ENCODE measurements at regions not wholly inside any gene's neighbourhood (a gene's known extent, or its start where the extent isn't known, plus 50 kb on each side); places are given as distances from the start of the nearest gene placed in this dataset.

DNA sequence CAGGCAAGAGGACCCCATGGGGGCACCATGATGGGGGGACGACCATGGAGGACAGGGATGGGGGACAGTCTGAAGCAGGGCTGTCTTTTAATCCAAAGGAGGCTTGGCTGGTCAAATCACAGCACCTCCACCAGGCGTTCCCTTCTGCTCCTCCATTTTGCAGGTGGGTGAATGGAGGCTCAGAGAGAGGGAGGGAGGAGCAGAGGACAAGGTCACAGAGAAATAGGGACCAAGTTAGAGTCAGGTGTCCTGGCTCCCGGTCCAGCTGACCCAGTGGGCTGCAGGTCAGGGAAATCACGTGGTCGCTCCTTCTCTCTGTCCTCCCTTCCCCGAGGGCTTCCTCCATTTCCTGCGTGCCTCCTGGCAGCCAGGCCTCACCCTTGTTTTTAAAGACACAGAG is 156.4 kb upstream of the SMIM23 start:
- no peak for DNase-seq (ENCODE audit: low spot score)

DNA sequence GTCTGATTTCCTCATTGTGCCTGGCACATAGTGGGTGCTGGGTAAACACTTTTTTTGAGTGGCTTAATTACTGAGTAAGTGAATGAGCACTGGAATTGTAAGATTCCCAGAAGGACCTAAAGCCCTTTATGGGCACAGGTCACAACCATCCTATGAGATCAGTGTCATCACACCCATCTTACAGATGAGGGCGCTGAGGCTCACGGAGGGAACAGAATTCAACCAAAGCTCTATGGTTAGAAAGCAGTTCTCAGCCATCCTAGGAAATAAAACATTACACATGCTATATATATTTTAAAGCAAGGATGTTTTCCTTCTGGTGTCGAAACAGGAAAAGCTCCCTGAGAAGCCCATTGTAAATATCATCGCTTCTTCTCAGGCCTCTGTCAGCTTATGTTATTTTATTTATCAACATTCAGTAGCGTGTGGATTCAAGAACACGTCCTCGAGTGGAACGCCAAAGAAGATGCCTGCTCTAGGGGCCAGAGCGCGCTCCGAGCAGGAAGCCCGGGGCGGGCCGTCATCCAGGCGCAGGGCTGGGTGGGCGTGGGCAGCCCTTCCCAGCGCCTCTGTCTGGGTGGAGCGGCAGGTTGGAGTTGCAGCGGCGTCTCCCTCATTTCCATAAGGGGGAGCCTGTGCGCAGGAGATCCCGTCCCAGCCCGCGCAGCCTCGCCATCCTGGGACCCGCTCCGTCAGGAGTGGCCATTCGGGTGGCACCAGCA is 155.8 kb upstream of the SMIM23 start:
- DNase-seq (ENCODE audit: low spot score), result no peak

DNA sequence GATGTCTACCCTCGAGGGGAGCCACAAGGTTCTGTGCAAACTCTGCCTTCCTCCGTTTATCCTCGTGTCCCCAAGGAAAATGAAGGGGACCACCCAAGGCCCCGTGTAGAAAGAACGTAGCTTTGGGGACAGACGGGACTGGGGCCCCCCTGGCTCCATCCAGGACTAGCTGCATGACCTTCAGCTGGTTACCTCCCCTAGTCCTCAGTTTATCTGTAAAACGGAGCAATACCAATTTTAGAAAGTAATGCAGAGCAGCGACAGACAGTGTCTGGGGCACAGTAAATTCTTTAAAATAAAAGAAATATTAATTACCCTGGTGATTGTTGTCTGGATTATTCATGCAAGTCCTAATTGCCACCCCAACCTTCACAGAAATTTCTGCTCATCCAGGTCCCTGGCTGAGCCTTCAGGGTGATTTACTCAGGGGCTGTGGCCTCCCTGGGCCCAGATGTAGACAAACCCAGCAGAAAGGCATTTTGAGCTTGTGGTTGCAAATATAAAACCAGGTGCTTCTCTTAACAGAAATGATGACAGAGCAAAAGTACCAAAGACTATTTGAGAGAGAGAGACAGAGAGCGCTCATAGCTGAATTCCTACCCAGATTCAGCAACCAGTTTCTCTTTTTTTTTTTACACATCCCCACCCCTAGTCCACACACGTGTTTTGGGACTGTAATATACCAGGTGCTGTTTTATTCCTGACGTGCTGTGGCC is 155.1 kb upstream of the SMIM23 start:
- DNase-seq (ENCODE audit: low spot score), result no peak

DNA sequence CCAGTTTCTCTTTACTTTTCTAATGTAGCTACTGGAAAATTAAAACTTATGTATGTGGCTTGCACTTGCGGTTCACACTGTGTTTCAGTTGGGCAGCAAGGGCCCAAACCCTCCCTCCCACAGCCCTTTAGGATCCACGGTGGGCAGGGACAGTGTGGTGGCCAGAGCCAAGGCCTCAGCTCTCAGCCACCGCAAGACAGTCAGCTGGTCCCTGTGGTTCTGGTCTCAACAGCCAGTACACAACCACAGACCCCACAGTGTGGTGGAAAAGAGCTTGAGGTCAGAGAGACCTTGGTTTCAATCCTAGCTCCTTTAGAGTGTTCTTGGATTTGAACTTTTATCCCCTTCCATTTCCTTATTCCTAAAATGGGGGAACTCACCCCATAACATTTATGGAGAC is 153.0 kb upstream of the SMIM23 start:
- DNase-seq (ENCODE audit: low spot score), result no peak

DNA sequence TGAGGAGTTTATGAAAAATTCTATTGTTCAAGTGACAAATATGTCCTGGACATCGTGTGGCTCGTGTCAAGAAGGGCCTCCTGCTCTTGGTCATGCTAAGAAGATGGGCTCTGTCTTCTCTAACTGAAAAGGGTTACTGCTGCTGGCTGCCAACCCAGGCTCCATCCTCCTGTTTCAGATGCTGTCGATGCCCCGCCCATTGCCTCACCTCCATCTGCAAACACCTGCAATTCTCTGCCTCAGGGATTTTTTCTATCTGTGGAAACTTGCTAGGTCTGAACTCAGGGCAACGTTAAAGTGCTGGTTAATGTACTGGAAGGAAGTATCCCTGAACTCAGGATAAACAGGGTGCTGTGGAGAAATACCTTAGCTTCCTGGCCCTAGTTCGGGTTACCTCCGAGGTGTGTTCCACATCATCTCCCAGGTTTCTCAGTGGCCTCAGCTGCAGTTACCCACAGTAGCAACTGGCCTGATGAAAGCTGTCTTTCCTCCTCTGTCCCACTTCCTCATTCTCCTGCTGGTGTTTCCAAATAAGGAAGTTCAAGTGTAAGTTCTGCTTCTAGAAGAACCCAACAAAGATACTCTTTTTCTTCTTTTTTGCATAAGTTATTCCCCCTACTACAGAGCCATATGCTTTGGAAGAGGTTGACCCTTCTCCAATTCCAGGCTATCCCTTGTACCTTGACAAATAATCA is 151.7 kb upstream of the SMIM23 start:
- DNase-seq (ENCODE audit: low spot score), result no peak

DNA sequence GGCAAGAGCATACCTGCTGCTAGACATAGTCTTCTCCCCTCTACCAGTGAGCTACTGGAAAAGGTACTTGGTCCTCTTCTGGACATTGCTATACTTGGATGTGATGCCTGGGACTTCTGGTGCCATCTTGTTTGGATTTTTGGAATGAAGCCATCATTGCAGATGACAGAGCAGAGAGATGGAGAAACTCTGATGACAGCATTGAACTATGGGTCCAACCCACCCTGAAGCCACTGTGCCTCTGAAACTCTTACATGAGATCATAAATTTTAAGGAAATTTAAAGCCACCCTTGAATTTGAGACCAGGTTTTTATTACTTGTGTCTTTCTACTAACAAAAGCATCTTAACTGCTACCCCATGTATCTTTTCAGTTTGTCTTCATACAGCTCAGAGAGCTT is 151.1 kb upstream of the SMIM23 start:
- DNase-seq (ENCODE audit: low spot score), result no peak

DNA sequence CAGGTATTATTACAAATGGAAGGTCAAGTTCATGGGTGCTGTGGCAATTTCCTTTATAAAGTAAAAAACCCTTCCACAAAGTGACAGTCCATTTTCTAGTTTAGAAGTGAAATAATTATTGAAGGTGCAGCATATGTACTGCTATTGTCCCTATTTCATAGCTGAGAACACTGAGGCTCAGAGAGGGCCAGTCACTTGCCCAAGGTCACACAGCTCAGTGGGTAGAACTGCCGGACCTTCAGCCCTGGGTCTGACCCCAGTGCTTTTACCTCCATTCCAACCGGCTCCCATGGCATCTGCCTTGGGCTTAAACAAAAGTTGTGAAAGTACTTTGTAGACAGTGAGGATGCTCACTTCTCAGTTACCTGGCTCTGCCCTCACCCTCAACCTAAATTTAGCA is 150.6 kb upstream of the SMIM23 start:
- DNase-seq (ENCODE audit: low spot score), result no peak

DNA sequence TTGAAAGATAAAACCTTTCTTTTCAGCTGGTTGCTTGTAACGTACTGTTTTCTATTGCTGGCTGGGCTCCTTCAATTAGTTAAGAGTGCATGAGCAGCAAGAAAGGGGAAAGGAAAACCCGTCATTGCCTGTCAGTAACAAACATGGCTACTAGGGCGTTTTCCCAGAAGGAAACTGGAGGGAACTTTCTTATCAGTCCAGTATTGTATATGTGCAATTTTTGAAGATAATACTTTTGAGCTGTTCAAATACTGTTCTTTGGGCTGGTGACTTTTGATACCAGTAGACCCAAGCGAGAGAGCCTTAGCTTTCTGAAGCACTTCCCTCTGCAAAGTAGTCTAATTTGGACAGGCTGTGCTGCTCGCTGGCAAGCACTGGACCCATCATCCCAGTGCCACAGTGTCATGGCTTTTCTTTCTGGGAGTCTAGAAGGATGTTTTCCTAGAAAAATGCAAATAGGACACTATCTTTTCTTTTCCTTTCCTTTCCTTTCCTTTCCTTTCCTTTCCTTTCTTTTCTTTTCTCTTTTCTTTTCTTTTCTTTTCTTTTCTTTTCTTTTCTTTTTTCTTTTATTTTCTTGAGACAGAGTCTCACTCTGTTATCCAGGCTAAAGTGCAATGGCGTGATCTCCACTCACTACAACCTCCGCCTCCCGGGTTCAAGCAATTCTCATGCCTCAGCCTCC is 149.9 kb upstream of the SMIM23 start:
- no peak for DNase-seq (ENCODE audit: low spot score)

DNA sequence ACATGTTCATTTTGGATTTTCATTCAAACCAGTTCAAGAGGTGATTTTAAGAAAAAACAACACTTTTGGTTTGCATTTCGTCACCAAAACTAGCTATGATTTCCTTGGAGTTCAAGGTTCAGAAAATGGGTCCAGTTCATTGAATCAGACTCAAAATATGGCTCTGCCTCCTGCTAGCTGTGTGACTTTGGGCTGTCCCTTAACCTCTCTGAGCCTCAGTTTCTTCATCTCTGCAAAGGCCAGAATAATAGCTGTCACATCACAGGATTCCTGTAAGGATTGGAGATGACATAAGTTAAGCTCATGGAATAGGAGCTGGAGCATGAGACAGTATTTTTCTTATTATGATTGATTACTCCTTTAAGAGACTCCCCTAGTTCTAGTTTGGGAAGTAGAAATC is 147.8 kb upstream of the SMIM23 start:
- no peak for DNase-seq (ENCODE audit: low spot score)

DNA sequence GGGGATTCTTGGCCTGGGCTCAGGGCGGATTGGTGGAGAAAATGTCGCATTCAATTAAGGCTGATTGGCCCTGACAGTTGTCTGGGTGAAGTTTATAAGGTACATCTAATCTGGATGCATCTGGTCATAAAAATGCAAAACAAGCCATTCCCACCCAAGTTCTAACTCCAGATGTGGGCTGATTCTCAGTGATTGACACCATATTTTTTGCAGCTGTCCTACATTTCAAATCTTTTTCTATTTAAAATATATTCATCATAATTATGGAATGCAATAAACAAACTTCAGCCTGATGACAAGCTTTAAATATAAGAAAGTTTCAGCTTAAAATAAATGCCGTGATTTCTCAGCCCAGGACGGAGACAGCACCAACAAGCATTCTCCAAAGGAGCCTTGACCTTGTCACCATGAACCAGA is 146.4 kb upstream of the SMIM23 start:
- DNase-seq (ENCODE audit: low spot score), result no peak

DNA sequence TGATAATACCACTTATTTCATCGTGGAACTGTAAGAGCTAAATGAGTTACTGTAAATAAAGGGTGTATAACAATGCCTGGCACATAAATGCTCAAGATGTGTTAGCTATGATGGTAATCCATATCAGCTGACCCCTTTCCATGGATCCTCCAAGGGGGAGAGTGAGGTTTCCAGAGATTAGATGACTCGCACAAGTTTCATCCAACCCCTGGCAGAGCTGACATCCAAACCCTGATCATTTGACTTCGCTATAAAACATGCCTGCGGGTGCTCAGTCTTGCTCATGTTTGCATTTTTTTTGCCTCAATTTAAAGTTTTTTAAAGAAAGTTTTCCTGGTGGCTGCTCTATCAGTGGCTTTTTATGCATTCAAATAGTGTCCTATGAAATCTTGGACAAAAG is 145.7 kb upstream of the SMIM23 start:
- no peak for DNase-seq (ENCODE audit: low spot score)

DNA sequence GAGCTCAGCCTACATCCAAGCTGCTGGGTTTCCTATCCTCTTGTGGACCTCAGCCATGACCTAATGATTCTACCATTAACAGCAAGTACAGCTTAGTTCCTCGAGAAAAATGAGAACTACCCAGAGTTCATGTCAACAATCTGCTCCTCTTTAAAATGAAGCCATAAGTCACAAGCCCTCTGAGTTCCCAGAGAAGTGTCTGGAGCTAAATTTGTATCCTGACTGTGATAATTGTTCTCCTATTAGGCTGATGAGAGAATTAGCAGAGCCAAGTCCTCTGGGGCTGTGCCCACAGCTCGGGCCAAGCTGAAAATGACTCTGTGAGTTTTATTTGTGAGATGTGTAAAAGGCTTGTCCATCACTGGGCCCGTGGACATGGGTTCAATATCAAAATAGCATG is 145.1 kb upstream of the SMIM23 start:
- DNase-seq (ENCODE audit: low spot score), result no peak

DNA sequence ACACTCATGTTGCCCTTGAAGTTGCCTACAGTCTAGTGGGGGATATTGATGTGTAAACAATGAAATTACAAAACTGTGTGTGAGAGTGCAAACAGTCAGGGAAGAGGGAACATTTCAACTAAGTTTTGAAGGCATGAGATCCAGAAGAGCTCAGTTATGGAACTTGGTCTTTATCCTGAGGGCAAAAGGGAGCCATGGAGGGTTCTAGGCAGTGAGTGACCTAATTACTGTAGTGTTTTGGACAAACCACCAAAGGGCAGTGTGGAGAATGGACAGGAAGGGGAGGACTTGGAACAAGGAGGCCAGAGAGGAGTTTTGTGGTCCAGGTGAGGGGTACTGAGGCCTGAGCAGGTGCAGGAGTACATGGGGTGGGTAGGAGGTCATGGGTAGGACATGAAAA is 143.7 kb upstream of the SMIM23 start:
- no peak for DNase-seq (ENCODE audit: low spot score)

DNA sequence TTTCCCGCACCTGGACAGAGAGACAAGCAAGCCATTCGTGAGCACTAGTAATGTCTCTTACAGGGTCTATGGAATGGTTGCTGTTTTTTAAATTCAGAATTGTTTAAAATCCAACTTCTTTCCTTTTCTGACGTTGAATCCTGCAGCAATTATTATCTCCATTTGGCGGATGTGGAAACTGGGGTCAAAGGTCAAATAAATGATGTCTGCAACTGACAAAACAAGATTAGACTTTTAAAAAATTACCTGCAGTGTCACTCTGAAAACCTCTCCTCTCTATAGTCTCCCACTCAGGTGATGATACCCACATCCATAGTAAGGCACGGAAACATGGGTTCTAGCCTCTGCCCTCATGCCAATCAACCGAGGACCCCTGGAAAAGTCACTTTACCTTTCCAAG is 142.7 kb upstream of the SMIM23 start:
- no peak for DNase-seq (ENCODE audit: low spot score)

DNA sequence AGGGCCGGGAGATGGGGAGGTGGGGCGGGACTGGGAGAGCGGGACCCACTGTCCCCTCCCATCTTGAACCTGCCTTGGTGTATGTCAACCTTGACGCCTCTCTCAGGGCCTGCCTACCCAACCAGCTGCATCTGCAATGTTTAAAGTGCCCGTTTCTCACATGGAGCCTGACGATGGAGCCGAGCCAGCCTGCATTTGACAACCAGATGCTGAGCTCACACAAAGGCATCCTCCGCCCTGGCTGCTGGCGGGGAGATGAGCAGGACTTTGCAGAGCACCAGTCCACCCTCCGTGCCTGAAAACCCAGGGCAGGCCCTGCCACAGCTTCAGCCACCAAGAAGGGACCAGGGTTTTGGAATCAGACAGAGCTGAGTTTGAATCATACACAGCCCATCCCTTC is 141.1 kb upstream of the SMIM23 start:
- DNase-seq (ENCODE audit: low spot score), result no peak

DNA sequence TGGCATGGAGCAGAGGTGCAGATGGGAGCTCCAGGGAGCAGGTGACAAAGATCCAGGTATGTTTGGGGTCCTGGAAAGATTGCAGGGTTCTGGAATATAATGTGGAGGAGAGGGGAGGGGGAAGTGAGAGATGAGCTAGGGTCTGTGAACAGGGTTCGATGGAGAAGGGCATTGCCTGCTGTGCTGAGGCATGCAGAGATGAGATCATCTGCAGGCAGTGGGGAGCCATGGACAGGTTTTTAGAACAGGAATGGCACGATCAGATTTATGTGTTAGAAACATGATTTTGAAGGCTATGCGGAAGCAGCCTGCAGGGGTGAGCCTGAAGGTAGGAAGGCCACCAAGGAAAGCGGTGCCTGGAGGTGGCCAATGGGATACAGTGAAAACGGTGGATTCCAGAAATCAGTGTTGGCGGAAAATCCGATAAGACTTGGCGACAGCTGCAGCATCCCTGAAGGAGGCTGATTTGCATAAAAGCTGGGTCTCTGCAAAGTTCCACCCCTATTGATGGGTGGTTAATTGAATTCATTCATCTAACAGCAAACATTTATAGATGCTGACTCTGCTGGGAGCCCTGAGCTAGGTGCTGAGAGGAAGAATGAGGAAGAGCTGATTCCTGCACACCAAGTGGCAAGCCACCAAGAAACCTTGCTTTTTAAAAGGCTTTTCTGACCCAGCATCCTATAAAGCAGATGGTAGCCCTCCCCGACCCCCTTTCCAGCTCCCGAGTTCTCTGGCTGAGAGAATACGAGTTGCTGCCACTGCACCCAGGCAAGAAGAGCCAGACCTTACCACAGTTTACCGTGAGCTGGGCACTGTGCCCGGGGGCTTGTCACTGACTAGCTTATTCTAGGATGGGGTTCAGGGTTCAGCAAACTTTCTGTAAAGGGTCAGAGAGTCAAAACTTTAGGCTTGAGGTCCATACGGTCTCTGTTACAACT is 139.2 kb upstream of the SMIM23 start:
- no peak for DNase-seq (ENCODE audit: low spot score)

DNA sequence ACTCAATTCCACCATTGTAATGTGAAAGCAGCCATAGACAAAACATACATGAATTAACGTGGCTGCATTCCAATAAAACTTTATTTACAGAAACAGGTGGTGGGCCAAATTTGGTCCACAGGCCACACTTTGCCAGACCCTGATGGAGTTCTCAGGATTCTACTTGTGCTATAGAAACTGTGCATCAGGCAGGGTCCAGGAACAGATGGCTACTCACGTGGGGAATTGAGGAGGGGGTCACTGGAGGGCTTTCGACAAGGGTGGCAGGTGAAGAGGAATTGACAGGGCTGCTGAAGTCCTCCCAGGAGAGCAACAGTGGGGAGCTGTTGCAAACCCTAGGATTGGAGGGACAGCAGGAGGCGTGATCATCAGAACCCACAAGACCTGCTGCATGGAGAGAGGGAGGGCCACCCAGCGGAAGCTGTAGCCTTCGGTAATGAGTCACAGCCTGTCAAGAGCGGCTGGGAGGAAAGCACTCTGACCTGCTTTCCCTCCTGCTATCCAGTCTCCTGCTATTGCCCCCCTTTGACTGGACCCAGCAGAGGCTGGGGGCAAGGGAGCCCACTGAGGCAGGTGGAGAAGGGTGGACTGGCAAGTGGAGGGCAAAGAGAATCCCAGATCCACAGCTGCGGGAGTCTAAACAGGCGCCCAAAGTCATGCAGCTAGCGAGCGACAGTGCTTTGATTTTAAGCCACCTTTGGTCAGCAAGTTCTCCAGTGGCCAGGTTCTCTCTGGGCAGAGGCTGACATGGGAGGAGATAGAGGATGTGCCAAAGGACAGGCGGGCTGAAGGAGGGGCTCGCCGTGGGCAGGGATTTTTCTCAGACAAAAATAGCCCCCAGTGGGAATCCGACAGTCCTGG is 138.3 kb upstream of the SMIM23 start:
- no peak for DNase-seq (ENCODE audit: low spot score)

DNA sequence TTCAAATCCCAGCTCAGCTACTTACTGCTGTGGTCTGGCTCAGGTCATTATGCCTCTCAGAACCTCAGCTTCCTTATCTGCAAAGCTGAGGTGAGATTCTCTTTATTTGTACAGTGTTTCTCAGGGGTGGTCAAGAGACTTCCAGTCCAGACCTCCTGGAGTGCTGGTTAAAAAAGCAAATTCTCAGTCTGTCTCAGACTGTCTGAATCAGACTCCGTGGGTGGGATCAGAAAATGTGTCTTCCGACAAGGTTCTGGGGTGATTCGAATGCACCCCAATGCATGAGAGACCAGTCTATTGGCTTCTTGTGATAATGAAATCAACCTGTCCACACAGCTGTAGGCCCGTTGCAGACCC is 137.7 kb upstream of the SMIM23 start:
- DNase-seq (ENCODE audit: low spot score), result no peak

DNA sequence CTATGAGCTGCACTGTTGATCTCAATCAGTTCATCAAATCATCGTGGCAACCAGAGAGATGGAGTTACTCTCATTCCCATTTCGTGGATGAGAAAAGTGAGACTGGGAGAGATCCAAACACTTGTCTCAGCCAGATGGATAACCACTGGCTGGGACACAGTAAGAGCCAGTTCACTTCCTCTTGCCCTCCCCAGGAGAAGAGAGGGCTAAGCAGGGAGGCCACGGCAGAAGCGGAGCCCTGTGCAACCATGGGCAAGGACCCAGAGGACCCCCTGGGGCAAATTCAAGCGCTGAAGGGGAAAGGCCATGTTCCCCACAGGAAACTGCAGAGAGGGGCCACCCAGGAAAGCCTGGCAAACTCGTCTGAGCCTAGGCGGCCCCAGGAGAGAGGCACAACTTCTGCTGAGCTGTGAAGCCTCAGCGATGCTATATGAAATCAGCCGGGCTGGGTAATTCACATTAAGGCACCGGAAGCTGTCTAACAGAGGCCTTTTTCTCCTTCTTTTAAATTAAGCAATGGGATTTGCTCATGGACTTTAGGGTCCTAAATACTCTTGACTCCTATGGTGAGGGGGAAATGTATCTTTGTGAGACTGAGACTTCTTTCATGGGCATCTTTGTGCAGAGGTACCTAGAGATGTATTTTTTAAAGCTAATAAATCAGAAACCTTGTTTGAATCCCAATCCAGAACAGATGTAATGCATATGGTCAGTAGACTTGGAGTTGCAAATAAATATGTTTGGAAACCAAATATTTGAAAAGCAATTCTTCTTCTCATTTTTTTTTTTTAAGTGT is 137.1 kb upstream of the SMIM23 start:
- no peak for DNase-seq (ENCODE audit: low spot score)

DNA sequence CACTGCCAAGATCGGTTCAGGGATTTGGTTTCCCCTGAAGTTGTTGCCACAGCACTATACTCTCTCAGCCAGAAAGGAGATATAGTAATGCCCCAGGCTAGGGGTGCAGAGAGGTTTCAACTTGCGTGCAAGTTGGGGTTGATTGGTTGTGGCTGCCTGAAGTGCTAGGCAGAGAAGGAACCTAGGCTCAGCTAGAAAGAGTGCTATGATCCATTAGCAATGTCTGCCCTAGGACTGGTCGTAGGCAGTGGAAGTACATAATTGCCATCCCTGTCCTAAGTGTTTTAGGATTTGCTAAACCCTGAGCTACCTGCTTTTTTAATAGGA is 136.6 kb upstream of the SMIM23 start:
- DNase-seq (ENCODE audit: low spot score), result no peak
